ENCODE measurements at regions not wholly inside any gene's neighbourhood (a gene's known extent, or its start where the extent isn't known, plus 50 kb on each side); places are given as distances from the start of the nearest gene placed in this dataset.

DNA sequence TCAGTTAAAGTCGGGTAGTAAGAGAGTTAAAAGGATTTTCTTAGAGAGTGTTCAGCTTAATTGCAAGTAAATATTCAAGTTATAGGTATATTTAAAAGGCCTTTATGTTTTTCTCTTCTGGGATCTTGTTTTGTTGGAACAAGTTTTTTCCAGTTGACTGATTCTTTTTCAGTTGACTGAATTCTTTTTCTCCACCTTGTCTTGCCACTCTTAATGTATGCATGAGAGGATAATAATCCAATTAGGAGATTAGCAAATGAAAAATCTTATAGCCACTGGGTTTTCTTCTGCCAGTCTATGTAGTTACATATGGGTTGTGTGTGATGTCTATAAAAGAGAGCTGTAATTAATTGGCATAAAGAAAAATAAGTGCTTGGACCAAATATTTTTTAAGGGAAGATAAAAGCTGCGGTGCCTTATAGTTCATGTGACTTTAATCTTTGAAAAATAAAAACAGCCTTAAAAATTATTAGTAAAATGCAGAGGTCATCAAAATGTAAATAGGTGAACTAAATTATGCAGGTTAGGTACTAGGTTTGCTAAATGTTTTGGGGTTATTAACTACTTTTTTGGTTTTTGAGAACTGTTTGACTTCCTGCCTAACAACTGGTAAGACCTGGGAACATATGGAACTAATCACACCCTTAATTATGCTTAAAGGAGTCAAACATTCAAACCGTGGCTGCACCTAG lies 367.2 kb downstream of the HTR1B start:
- TF ChIP-seq FOXP2 (optimal IDR thresholded peaks at IDR 0.05; ENCODE audit: borderline replicate concordance, extremely low read depth, extremely low read length, insufficient read depth) (no peak), POLR2AphosphoS5 (IDR thresholded peaks at IDR 0.05; ENCODE audit: low read depth, low read length) (no peak), TAF1 (IDR thresholded peaks at IDR 0.05; ENCODE audit: borderline replicate concordance, insufficient read depth, low read length) (no peak), SIN3A (IDR thresholded peaks at IDR 0.05; ENCODE audit: borderline replicate concordance, insufficient read depth, low read length) (no peak)
- TF ChIP-seq, protein P1, sequence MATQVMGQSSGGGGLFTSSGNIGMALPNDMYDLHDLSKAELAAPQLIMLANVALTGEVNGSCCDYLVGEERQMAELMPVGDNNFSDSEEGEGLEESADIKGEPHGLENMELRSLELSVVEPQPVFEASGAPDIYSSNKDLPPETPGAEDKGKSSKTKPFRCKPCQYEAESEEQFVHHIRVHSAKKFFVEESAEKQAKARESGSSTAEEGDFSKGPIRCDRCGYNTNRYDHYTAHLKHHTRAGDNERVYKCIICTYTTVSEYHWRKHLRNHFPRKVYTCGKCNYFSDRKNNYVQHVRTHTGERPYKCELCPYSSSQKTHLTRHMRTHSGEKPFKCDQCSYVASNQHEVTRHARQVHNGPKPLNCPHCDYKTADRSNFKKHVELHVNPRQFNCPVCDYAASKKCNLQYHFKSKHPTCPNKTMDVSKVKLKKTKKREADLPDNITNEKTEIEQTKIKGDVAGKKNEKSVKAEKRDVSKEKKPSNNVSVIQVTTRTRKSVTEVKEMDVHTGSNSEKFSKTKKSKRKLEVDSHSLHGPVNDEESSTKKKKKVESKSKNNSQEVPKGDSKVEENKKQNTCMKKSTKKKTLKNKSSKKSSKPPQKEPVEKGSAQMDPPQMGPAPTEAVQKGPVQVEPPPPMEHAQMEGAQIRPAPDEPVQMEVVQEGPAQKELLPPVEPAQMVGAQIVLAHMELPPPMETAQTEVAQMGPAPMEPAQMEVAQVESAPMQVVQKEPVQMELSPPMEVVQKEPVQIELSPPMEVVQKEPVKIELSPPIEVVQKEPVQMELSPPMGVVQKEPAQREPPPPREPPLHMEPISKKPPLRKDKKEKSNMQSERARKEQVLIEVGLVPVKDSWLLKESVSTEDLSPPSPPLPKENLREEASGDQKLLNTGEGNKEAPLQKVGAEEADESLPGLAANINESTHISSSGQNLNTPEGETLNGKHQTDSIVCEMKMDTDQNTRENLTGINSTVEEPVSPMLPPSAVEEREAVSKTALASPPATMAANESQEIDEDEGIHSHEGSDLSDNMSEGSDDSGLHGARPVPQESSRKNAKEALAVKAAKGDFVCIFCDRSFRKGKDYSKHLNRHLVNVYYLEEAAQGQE (IDR thresholded peaks at IDR 0.05; ENCODE audit: insufficient read depth in 1 of 2, low read depth in 2 of 2, low read length in 2 of 2): no peak

DNA sequence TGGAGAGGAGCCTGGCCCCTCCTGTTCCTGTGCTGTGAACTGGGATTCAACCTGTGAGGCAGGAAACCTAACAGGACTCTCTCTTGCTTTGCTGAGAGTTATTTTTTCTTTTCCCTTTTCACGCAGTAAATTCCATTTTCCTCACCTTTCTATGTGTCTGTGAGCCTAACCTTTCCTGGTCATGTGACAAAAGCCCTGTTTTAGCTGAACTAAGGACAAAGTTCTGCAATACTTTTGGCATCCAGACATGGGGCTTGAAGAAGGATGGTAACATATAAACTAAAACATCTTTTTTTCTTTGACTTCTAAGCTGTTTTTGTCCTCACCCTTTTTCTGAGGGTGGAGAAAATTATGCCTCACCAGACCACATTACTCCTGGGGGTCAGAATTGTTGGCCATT lies 368.5 kb downstream of the HTR1B start:
- TF ChIP-seq SIN3A (IDR thresholded peaks at IDR 0.05; ENCODE audit: borderline replicate concordance, insufficient read depth, low read length) (no peak), POLR2AphosphoS5 (IDR thresholded peaks at IDR 0.05; ENCODE audit: low read depth, low read length) (no peak), FOXP2 (optimal IDR thresholded peaks at IDR 0.05; ENCODE audit: borderline replicate concordance, extremely low read depth, extremely low read length, insufficient read depth) (no peak)

DNA sequence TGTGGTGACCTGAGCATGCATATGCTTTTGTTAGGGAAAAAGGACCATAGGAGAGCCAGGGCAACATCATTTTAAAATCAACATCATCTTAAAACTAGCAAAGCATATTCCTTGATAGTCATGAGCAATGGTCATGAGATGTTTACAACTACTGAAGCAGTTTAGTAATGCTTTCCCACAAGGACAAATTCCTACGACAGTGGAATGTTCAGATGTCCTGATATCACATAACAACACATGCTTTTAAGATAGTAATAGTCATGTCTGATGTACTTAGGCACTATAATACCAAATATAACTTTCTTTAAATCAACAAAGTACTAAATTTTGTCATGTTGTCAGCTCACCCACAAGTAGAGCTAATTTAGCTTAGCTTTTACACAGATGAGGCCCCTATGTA lies 370.3 kb downstream of the HTR1B start:
- TF ChIP-seq, protein P1 (IDR thresholded peaks at IDR 0.05; ENCODE audit: insufficient read depth in 1 of 2, low read depth in 2 of 2, low read length in 2 of 2): no peak
- TF ChIP-seq TAF1 (IDR thresholded peaks at IDR 0.05; ENCODE audit: borderline replicate concordance, insufficient read depth, low read length) (no peak), FOXP2 (optimal IDR thresholded peaks at IDR 0.05; ENCODE audit: borderline replicate concordance, extremely low read depth, extremely low read length, insufficient read depth) (no peak), POLR2AphosphoS5 (IDR thresholded peaks at IDR 0.05; ENCODE audit: low read depth, low read length) (no peak), SIN3A (IDR thresholded peaks at IDR 0.05; ENCODE audit: borderline replicate concordance, insufficient read depth, low read length) (no peak)

DNA sequence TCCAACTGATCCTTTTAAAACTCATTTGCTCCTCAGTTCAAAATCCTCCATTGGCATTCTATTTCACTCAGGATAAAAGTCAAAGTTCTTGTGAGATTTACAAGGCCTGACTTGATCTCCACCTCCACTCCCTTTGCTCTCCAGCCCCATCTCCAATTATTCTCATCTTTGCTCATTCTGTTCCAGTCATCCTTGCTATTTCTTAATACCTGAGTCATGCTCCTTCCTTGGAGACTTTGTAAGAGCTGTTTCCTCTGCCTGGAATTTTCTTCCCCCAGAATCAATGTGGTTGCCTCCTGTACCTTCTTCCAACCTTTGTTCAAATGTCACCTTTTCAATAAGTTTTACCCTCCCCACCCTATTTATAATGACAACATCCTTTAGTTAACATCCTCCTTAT lies 373.5 kb downstream of the HTR1B start:
- TF ChIP-seq FOXP2 (optimal IDR thresholded peaks at IDR 0.05; ENCODE audit: borderline replicate concordance, extremely low read depth, extremely low read length, insufficient read depth): no peak
- TF ChIP-seq POLR2AphosphoS5 (IDR thresholded peaks at IDR 0.05; ENCODE audit: low read depth, low read length): no peak
- no peak for TF ChIP-seq SIN3A (IDR thresholded peaks at IDR 0.05; ENCODE audit: borderline replicate concordance, insufficient read depth, low read length)
- no peak for TF ChIP-seq TAF1 (IDR thresholded peaks at IDR 0.05; ENCODE audit: borderline replicate concordance, insufficient read depth, low read length)
- TF ChIP-seq, protein P1 (IDR thresholded peaks at IDR 0.05; ENCODE audit: insufficient read depth in 1 of 2, low read depth in 2 of 2, low read length in 2 of 2): no peak

DNA sequence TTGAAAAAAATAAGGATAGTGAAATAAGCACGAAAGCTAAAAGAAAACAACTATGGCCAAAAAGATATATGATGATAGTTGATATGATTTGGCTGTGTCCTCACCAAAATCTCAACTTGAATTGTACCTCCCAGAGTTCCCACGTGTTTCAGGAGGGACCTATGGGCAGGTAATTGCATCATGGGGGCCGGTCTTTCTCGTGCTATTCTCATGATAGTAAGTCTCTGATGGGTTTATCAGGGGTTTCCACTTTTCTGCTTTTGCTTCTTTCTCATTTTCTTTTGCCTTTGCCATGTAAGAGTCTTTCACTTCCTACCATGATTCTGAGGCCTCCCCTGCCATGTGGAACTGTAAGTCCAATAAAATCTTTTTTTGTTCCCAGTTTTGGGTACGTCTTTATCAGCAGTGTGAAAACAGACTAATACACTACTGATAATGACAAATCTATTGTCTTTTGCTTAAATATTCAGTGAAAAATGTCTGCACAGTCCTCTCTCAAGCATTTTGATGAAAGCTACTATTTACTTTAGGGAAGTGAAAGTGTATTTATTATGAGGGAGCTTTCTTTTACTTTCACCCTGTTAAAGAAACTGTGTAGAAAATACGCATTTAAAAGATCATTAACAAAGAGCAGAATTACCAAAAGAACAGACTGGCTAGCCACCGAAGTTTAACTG lies 389.1 kb downstream of the HTR1B start:
- TF ChIP-seq POLR2AphosphoS5 (IDR thresholded peaks at IDR 0.05; ENCODE audit: low read depth, low read length) (no peak), SIN3A (IDR thresholded peaks at IDR 0.05; ENCODE audit: borderline replicate concordance, insufficient read depth, low read length) (no peak), FOXP2 (optimal IDR thresholded peaks at IDR 0.05; ENCODE audit: borderline replicate concordance, extremely low read depth, extremely low read length, insufficient read depth) (no peak), TAF1 (IDR thresholded peaks at IDR 0.05; ENCODE audit: borderline replicate concordance, insufficient read depth, low read length) (no peak)
- TF ChIP-seq, protein P1 (IDR thresholded peaks at IDR 0.05; ENCODE audit: insufficient read depth in 1 of 2, low read depth in 2 of 2, low read length in 2 of 2): no peak

Measured in PFSK-1 (cell line).